HG02981 (cell line): ENCODE measurements at regions not wholly inside any gene's neighbourhood (a gene's known extent, or its start where the extent isn't known, plus 50 kb on each side); places are given as distances from the start of the nearest gene placed in this dataset.

Experiments used
- ATAC-seq: cut with Tn5 transposase; IDR thresholded peaks from one replicate; pipeline ENCODE4 v1.9.1; 2021; ENCODE audit warnings: mild to moderate bottlenecking, moderate library complexity; ENCODE audit not compliant: unreplicated experiment

GRCh38 chr3:109532257-109533216, 195.2 kb upstream of the DPPA4 start:
- ATAC-seq: no peak

GRCh38 chr3:109545746-109546145, 208.4 kb upstream of the DPPA4 start:
- ATAC-seq: no peak

GRCh38 chr3:109548192-109548938, 211.0 kb upstream of the DPPA4 start:
- no peak for ATAC-seq

- ATAC-seq: no peak
Observed at GRCh38 chr3:109553591-109554371, 216.4 kb upstream of the DPPA4 start.

- ATAC-seq: no peak
Observed at GRCh38 chr3:109559389-109559788, 222.0 kb upstream of the DPPA4 start.

- no peak for ATAC-seq
Observed at GRCh38 chr3:109563149-109563548, 225.8 kb upstream of the DPPA4 start.

GRCh38 chr3:109569135-109569846, 231.9 kb upstream of the DPPA4 start:
- ATAC-seq: no peak

GRCh38 chr3:109570408-109570807, 233.1 kb upstream of the DPPA4 start:
- no peak for ATAC-seq

GRCh38 chr3:109572301-109572700, 235.0 kb upstream of the DPPA4 start:
- no peak for ATAC-seq

GRCh38 chr3:109596991-109597390, 259.6 kb upstream of the DPPA4 start:
- ATAC-seq: no peak

- ATAC-seq: no peak
Observed at GRCh38 chr3:109597444-109597843, 260.1 kb upstream of the DPPA4 start.

GRCh38 chr3:109607897-109608296, 270.6 kb upstream of the DPPA4 start:
- ATAC-seq: no peak

- ATAC-seq: no peak
Observed at GRCh38 chr3:109608574-109608973, 271.2 kb upstream of the DPPA4 start.

- ATAC-seq: no peak
Observed at GRCh38 chr3:109618766-109619378, 281.5 kb upstream of the DPPA4 start.

GRCh38 chr3:109631897-109632296, 294.6 kb upstream of the DPPA4 start:
- ATAC-seq: no peak

- ATAC-seq: no peak
Observed at GRCh38 chr3:109640146-109640652, 302.9 kb upstream of the DPPA4 start.

GRCh38 chr3:109642025-109642424, 304.7 kb upstream of the DPPA4 start:
- no peak for ATAC-seq

- ATAC-seq: no peak
Observed at GRCh38 chr3:109643590-109643989, 306.2 kb upstream of the DPPA4 start.

- no peak for ATAC-seq
Observed at GRCh38 chr3:109644332-109644731, 307.0 kb upstream of the DPPA4 start.

GRCh38 chr3:109644746-109645145, 307.4 kb upstream of the DPPA4 start:
- no peak for ATAC-seq
